ENCODE measurements at regions not wholly inside any gene's neighbourhood (a gene's known extent, or its start where the extent isn't known, plus 50 kb on each side); places are given as distances from the start of the nearest gene placed in this dataset.

GRCh38 chr5:51278539-51278938 is 104.7 kb upstream of the ISL1 start:
- no peaks in the 10 kb centered on the region for H3K27me3 ChIP-seq
- H3K27ac ChIP-seq: no peak overlapping the region
- DNase-seq (ENCODE audit: low spot score in 2 of 2): no peak
- H3K4me1 ChIP-seq: no peaks in the 10 kb centered on the region
- no peak overlapping the region for H3K4me3 ChIP-seq
- H3K36me3 ChIP-seq: no peaks in the 10 kb centered on the region
- no peak for TF ChIP-seq POLR2A (IDR thresholded peaks at IDR 0.05)
- TF ChIP-seq POLR2AphosphoS5 (IDR thresholded peaks at IDR 0.05): no peak
- no peak for TF ChIP-seq EP300 (IDR thresholded peaks at IDR 0.05)
- TF ChIP-seq, protein P1, sequence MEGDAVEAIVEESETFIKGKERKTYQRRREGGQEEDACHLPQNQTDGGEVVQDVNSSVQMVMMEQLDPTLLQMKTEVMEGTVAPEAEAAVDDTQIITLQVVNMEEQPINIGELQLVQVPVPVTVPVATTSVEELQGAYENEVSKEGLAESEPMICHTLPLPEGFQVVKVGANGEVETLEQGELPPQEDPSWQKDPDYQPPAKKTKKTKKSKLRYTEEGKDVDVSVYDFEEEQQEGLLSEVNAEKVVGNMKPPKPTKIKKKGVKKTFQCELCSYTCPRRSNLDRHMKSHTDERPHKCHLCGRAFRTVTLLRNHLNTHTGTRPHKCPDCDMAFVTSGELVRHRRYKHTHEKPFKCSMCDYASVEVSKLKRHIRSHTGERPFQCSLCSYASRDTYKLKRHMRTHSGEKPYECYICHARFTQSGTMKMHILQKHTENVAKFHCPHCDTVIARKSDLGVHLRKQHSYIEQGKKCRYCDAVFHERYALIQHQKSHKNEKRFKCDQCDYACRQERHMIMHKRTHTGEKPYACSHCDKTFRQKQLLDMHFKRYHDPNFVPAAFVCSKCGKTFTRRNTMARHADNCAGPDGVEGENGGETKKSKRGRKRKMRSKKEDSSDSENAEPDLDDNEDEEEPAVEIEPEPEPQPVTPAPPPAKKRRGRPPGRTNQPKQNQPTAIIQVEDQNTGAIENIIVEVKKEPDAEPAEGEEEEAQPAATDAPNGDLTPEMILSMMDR (IDR thresholded peaks at IDR 0.05): no peak
- WGBS: 27% methylated on average over 3 of the region's 3 CpGs
- no peaks in the 10 kb centered on the region for H3K9me3 ChIP-seq

GRCh38 chr5:51279983-51280706 is 103.1 kb upstream of the ISL1 start:
- DNase-seq (ENCODE audit: low spot score in 2 of 2): no peak
- Histone ChIP-seq H3K4me1 (no peaks in the 10 kb centered on the region), H3K4me3 (no peak overlapping the region), H3K9me3 (no peaks in the 10 kb centered on the region), H3K27me3 (no peaks in the 10 kb centered on the region), H3K27ac (no peak overlapping the region), H3K36me3 (no peaks in the 10 kb centered on the region)
- 62% methylated on average over 7 of the region's 7 CpGs for WGBS
- TF ChIP-seq POLR2AphosphoS5 (IDR thresholded peaks at IDR 0.05) (no peak), EP300 (IDR thresholded peaks at IDR 0.05) (no peak), POLR2A (IDR thresholded peaks at IDR 0.05) (no peak)
- TF ChIP-seq, protein P1 (IDR thresholded peaks at IDR 0.05): no peak

GRCh38 chr5:51286046-51286445 is 97.2 kb upstream of the ISL1 start:
- TF ChIP-seq POLR2AphosphoS5 (IDR thresholded peaks at IDR 0.05): no peak
- TF ChIP-seq POLR2A (IDR thresholded peaks at IDR 0.05): no peak
- TF ChIP-seq, protein P1 (IDR thresholded peaks at IDR 0.05): no peak
- no peak for TF ChIP-seq EP300 (IDR thresholded peaks at IDR 0.05)
- WGBS: 66% methylated on average over 4 of the region's 4 CpGs

DNA sequence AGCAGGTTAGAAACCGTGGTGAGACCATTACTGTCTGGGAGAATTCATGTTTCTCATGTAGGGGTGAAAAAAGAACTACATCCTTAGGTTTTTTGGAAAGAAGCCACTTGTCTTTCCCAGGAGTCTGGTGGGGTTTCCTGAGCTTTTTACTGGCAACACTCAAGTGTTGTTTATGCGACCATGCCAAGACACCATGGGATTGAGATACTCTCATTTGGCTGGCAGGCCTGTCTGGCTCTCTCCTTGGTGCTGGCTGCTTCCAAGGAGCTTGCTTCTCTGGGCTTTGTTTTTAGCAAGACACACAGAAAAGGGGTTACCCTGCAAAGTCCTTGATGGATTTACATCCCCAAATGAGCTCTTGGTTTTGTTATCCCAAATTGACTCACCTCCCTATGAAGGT is 80.9 kb upstream of the ISL1 start:
- WGBS: 51% methylated on average over 2 of the region's 2 CpGs
- Histone ChIP-seq H3K27me3 (no peaks in the 10 kb centered on the region), H3K4me3 (no peak overlapping the region), H3K4me1 (no peaks in the 10 kb centered on the region), H3K27ac (no peak overlapping the region), H3K9me3 (no peaks in the 10 kb centered on the region), H3K36me3 (no peaks in the 10 kb centered on the region)
- no peak for DNase-seq (ENCODE audit: low spot score in 2 of 2)
- TF ChIP-seq, protein P1 (IDR thresholded peaks at IDR 0.05): no peak
- TF ChIP-seq POLR2AphosphoS5 (IDR thresholded peaks at IDR 0.05) (no peak), EP300 (IDR thresholded peaks at IDR 0.05) (no peak), POLR2A (IDR thresholded peaks at IDR 0.05) (no peak)

More at GRCh38 chr5:51286046-51286445, 97.2 kb upstream of the ISL1 start:
- Histone ChIP-seq H3K27me3 (no peaks in the 10 kb centered on the region), H3K36me3 (no peaks in the 10 kb centered on the region), H3K4me3 (no peak overlapping the region), H3K4me1 (no peaks in the 10 kb centered on the region), H3K9me3 (no peaks in the 10 kb centered on the region), H3K27ac (no peak overlapping the region)
- no peak for DNase-seq (ENCODE audit: low spot score in 2 of 2)

- Histone ChIP-seq H3K4me1 (no peaks in the 10 kb centered on the region), H3K4me3 (no peak overlapping the region), H3K27me3 (no peaks in the 10 kb centered on the region), H3K36me3 (no peaks in the 10 kb centered on the region), H3K27ac (no peak overlapping the region), H3K9me3 (no peaks in the 10 kb centered on the region)
- no peak for TF ChIP-seq POLR2AphosphoS5 (IDR thresholded peaks at IDR 0.05)
- no peak for TF ChIP-seq POLR2A (IDR thresholded peaks at IDR 0.05)
- TF ChIP-seq, protein P1 (IDR thresholded peaks at IDR 0.05): no peak
- no peak for TF ChIP-seq EP300 (IDR thresholded peaks at IDR 0.05)
- no peak for DNase-seq (ENCODE audit: low spot score in 2 of 2)
- WGBS: 31% methylated on average over 1 of the region's 1 CpG
Measured at GRCh38 chr5:51326844-51327243, 56.4 kb upstream of the ISL1 start.

Measured in suprapubic skin (tissue), 4 donors.